HepG2 (cell line): ENCODE measurements at regions not wholly inside any gene's neighbourhood (a gene's known extent, or its start where the extent isn't known, plus 50 kb on each side); places are given as distances from the start of the nearest gene placed in this dataset.

Source experiments
- ATAC-seq: fragments of 200-7000 bp; cut with Tn5 transposase; 3 replicates; pipeline ENCODE4 v1.9.1; 2020; ENCODE audit warnings: mild to moderate bottlenecking, moderate library complexity
- BruUV-seq: library from RNA; stranded (reverse); fragments of 400-500 nt; replicated peaks from 2 replicates; lab custom pipeline; 2021; lab: Mats Ljungman, UMichigan
- CTCF ChIA-PET: fragments of 300-600 bp; formaldehyde crosslinking; extraction: SDS; loops from one replicate; lab custom pipeline; 2021; ENCODE audit warnings: low total read pairs, inconsistent platforms, low intra/inter-chr PET ratio; lab: Yijun Ruan, JAX
- POLR2A ChIA-PET: fragments of 350-600 bp; sonication (Branson Sonifier 250); formaldehyde crosslinking; loops from one replicate; lab custom pipeline; 2020; ENCODE audit warnings: antibody characterized with exemption, inconsistent platforms; lab: Yijun Ruan, JAX
- DNase-seq: peaks from one replicate; pipeline ENCODE4 v3.0.0-alpha.2; 2015; ENCODE audit warnings: low spot score
- FAIRE-seq: peaks from 3 replicates; lab custom pipeline; 2011; peaks lifted over from hg19 to GRCh38; lab: Jason Lieb, UNC
- H2AFZ ChIP-seq: one replicate; pipeline ENCODE4 v1.6.1; 2011; ENCODE audit warnings: low read length, inconsistent platforms
- H3K27ac ChIP-seq: fragments of 300-600 bp; 3 replicates; pipeline ENCODE4 v1.8.0; 2011; ENCODE audit warnings: mixed run types, mild to moderate bottlenecking, mixed read lengths, low read length, inconsistent platforms; ENCODE audit not compliant: insufficient read depth; ENCODE audit errors: extremely low read length
- H3K27me3 ChIP-seq, 2 experiments: fragments of 200-600 bp in 1 of 2; 2 replicates in 1 of 2; 3 replicates in 1 of 2; pipeline versions ENCODE4 v1.6.0 to v1.8.0; 2011; ENCODE audit warnings: low read length in 2 of 2, mild to moderate bottlenecking in 2 of 2, moderate library complexity in 2 of 2, inconsistent platforms in 1 of 2; ENCODE audit not compliant: insufficient read depth in 2 of 2, control insufficient read depth in 1 of 2
- H3K36me3 ChIP-seq, 2 experiments: fragments of 200-600 bp in 1 of 2; replicated peaks in 1 of 2; 2 replicates in 1 of 2; 3 replicates in 1 of 2; pipeline versions ENCODE4 v1.5.1 to v1.8.0; 2011; ENCODE audit warnings: low read length in 2 of 2, inconsistent platforms in 1 of 2; ENCODE audit not compliant: insufficient read depth in 2 of 2, control insufficient read depth in 1 of 2
- H3K4me1 ChIP-seq: 2 replicates; pipeline ENCODE4 v1.5.1; 2012; ENCODE audit warnings: low read length, inconsistent platforms; ENCODE audit not compliant: insufficient read depth
- H3K4me2 ChIP-seq: 2 replicates; pipeline ENCODE4 v1.6.0; 2011; ENCODE audit warnings: low read depth, low read length, inconsistent platforms
- H3K4me3 ChIP-seq, 3 experiments: fragments of 200-600 bp in 1 of 3; sonication (generic), shearing (Covaris generic) in 1 of 3; replicated peaks in 1 of 3; 2 replicates each; pipeline ENCODE4 v1.5.1; 2011 to 2016; ENCODE audit warnings: low read length in 3 of 3, inconsistent platforms in 2 of 3, low read depth in 2 of 3, mild to moderate bottlenecking in 2 of 3, control low read depth in 1 of 3, mixed read lengths in 1 of 3; ENCODE audit not compliant: insufficient read depth in 1 of 3
- H3K79me2 ChIP-seq: one replicate; pipeline ENCODE4 v1.6.1; 2011; ENCODE audit warnings: low read length, inconsistent platforms; ENCODE audit not compliant: insufficient read depth
- H3K9ac ChIP-seq: 2 replicates; pipeline ENCODE4 v1.6.0; 2011; ENCODE audit warnings: mild to moderate bottlenecking, low read depth, low read length, inconsistent platforms; ENCODE audit not compliant: insufficient read depth
- H3K9me3 ChIP-seq: 2 replicates; pipeline ENCODE4 v1.5.1; 2012; ENCODE audit warnings: mild to moderate bottlenecking, low read length
- H4K20me1 ChIP-seq: 2 replicates; pipeline ENCODE4 v1.6.0; 2011; ENCODE audit warnings: inconsistent platforms, mild to moderate bottlenecking, low read length, moderate library complexity; ENCODE audit not compliant: insufficient read depth
- ATM ChIP-seq: fragments of 450-650 bp; IDR thresholded peaks from 2 replicates; pipeline ENCODE4 v1.7.1; 2017; ENCODE audit warnings: mild to moderate bottlenecking, borderline replicate concordance
- CEBPG ChIP-seq: IDR thresholded peaks from 2 replicates; pipeline ENCODE4 v1.6.1; 2016
- HOXA5 ChIP-seq: sonication (generic); formaldehyde crosslinking; IDR thresholded peaks from 2 replicates; pipeline ENCODE4 v1.4.0; 2020; ENCODE audit warnings: missing genetic modification reagents
- REXO4 ChIP-seq: sonication (generic); formaldehyde crosslinking; IDR thresholded peaks from 2 replicates; pipeline ENCODE4 v1.8.0; 2022; ENCODE audit warnings: missing genetic modification reagents, mild to moderate bottlenecking, borderline replicate concordance
- ZBTB21 ChIP-seq: sonication (generic); formaldehyde crosslinking; IDR thresholded peaks from 2 replicates; pipeline ENCODE4 v1.4.0; 2020; ENCODE audit warnings: missing genetic modification reagents
- ZNF124 ChIP-seq: sonication (generic); formaldehyde crosslinking; IDR thresholded peaks from 2 replicates; pipeline ENCODE4 v1.4.0; 2020; ENCODE audit warnings: missing genetic modification reagents
- ZNF44 ChIP-seq: sonication (generic); formaldehyde crosslinking; IDR thresholded peaks from 2 replicates; pipeline ENCODE4 v1.5.1; 2020; ENCODE audit warnings: mild to moderate bottlenecking, missing genetic modification reagents
- WGBS: methylation state at CpG from one replicate; pipeline ENCODE4 v1.1.6; 2017; ENCODE audit warnings: low lambda C conversion rate; 5-methylcytosine and 5-hydroxymethylcytosine counted together
- in situ Hi-C: cut with HindIII; loops from 2 replicates; pipeline ENCODE4 v1.10.0; 2017; ENCODE audit warnings: low pct_unique_long_range_greater_than_20kb; ENCODE audit not compliant: extremely low pct_ligation_motif_present
- intact Hi-C: fragments of 100-400 bp; cut with micrococcal nuclease; formaldehyde crosslinking; loops from one replicate; pipeline ENCODE4 v1.10.0; 2022; ENCODE audit not compliant: unreplicated experiment
- TF ChIP-seq, protein P1 (sequence below): sonication (generic); formaldehyde crosslinking; IDR thresholded peaks from 2 replicates; pipeline ENCODE4 v1.4.0; 2020; ENCODE audit warnings: missing genetic modification reagents
- TF ChIP-seq, protein P2 (sequence below): sonication (generic); formaldehyde crosslinking; IDR thresholded peaks from 2 replicates; pipeline ENCODE4 v1.9.0; 2021; ENCODE audit warnings: missing genetic modification reagents, borderline replicate concordance
- TF ChIP-seq, protein P3 (sequence below): sonication (generic); formaldehyde crosslinking; IDR thresholded peaks from 2 replicates; pipeline ENCODE4 v1.8.1; 2023; ENCODE audit warnings: missing genetic modification reagents, mild to moderate bottlenecking, borderline replicate concordance
- TF ChIP-seq, protein P4 (sequence below): sonication (generic); formaldehyde crosslinking; IDR thresholded peaks from 2 replicates; pipeline ENCODE4 v1.4.0; 2020; ENCODE audit warnings: missing genetic modification reagents
- TF ChIP-seq, protein P5 (sequence below): IDR thresholded peaks from 2 replicates; pipeline ENCODE4 v1.6.1; 2016; ENCODE audit warnings: missing genetic modification reagents, missing compliant biosample characterization
- TF ChIP-seq, protein P6 (sequence below): sonication (generic); formaldehyde crosslinking; IDR thresholded peaks from 2 replicates; pipeline ENCODE4 v1.4.0; 2020; ENCODE audit warnings: missing genetic modification reagents, mild to moderate bottlenecking, borderline replicate concordance

DNA sequence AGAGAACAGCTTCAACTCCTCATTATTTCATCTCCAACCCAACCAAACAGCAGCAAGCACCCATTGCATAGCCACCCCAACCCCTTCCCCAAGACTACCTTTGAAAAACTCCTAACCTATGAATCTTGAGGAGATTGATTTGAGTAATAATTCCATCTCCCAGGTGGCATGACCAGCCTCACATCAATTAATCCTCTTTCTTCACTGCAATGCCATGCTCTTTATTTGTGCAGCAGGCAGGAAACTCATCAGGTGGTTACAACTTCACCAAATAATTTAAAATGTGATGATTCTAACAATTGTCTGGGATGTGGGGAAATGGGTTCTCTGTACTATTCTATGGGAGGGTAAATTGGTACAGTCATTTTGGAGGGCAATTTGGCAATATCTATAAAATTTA is 68.1 kb upstream of the POMGNT2 start:
- Histone ChIP-seq H3K36me3 (no peaks in the 10 kb centered on the region), H3K27ac (no peak overlapping the region), H3K9ac (no peak overlapping the region), H3K4me2 (no peak overlapping the region), H3K4me3 (no peak overlapping the region), H2AFZ (no peak overlapping the region), H3K79me2 (no peaks in the 10 kb centered on the region), H3K4me1 (peaks cover 9% of the 10 kb centered on the region), H4K20me1 (no peaks in the 10 kb centered on the region), H3K27me3 (peaks cover 1 to 9% of the 10 kb centered on the region in 2 experiments; a peak in 4 of 5 replicates), H3K9me3 (peaks cover 10% of the 10 kb centered on the region; the same call in 1 of the 2 replicates)
- BruUV-seq: no TSS peak
- TF ChIP-seq ZNF44 (peak; percentile 94; the same call in 1 of the 2 replicates), CEBPG (CRISPR knock-in tag) (no peak)
- DNase-seq (no peak), ATAC-seq (no peak), FAIRE-seq (no peak)
- CTCF ChIA-PET: no interaction called here
- POLR2A ChIA-PET: no interaction called here
- in situ Hi-C loops: no loop called here
- intact Hi-C loops: no loop called here

DNA sequence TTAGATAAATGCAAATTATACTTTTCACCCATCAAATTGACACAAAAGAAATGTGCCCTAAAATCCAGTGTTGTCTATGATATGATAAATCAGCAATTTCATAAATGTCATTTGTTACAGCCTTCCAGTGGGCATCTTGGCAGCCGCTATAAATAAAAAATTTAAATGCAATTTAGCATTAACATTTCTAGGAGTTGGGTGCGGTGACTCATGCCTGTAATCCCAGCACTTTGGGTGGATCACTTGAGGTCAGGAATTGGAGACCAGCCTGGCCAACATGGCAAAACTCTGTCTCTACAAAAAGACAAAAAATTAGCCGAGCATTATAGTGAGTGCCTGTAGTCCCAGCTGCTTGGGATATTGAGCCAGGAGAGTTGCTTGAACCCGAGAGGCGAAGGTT is 65.9 kb upstream of the POMGNT2 start:
- ChIA-PET CTCF (no interaction called here), POLR2A (no interaction called here)
- Histone ChIP-seq H3K27ac (no peak overlapping the region), H2AFZ (no peak overlapping the region), H4K20me1 (no peaks in the 10 kb centered on the region), H3K9me3 (peaks cover 14% of the 10 kb centered on the region), H3K4me1 (no peaks in the 10 kb centered on the region), H3K4me3 (no peak overlapping the region), H3K9ac (no peak overlapping the region), H3K4me2 (no peak overlapping the region), H3K36me3 (no peaks in the 10 kb centered on the region), H3K79me2 (no peaks in the 10 kb centered on the region), H3K27me3 (peaks cover 1 to 14% of the 10 kb centered on the region in 2 experiments; a peak in 3 of 5 replicates)
- FAIRE-seq (no peak), DNase-seq (no peak), ATAC-seq (no peak)
- in situ Hi-C loops: no loop called here
- no TSS peak for BruUV-seq
- intact Hi-C loops: no loop called here
- 30% methylated on average over 5 of the region's 5 CpGs for WGBS
- TF ChIP-seq, protein P1, sequence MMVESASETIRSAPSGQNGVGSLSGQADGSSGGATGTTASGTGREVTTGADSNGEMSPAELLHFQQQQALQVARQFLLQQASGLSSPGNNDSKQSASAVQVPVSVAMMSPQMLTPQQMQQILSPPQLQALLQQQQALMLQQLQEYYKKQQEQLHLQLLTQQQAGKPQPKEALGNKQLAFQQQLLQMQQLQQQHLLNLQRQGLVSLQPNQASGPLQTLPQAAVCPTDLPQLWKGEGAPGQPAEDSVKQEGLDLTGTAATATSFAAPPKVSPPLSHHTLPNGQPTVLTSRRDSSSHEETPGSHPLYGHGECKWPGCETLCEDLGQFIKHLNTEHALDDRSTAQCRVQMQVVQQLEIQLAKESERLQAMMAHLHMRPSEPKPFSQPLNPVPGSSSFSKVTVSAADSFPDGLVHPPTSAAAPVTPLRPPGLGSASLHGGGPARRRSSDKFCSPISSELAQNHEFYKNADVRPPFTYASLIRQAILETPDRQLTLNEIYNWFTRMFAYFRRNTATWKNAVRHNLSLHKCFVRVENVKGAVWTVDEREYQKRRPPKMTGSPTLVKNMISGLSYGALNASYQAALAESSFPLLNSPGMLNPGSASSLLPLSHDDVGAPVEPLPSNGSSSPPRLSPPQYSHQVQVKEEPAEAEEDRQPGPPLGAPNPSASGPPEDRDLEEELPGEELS (CRISPR knock-in tag): no peak
- TF ChIP-seq, protein P2, sequence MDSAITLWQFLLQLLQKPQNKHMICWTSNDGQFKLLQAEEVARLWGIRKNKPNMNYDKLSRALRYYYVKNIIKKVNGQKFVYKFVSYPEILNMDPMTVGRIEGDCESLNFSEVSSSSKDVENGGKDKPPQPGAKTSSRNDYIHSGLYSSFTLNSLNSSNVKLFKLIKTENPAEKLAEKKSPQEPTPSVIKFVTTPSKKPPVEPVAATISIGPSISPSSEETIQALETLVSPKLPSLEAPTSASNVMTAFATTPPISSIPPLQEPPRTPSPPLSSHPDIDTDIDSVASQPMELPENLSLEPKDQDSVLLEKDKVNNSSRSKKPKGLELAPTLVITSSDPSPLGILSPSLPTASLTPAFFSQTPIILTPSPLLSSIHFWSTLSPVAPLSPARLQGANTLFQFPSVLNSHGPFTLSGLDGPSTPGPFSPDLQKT (CRISPR knock-in tag): no peak
- TF ChIP-seq, protein P3, sequence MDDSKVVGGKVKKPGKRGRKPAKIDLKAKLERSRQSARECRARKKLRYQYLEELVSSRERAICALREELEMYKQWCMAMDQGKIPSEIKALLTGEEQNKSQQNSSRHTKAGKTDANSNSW (CRISPR knock-in tag): no peak
- TF ChIP-seq ZBTB21 (CRISPR knock-in tag): no peak
- TF ChIP-seq, protein P4, sequence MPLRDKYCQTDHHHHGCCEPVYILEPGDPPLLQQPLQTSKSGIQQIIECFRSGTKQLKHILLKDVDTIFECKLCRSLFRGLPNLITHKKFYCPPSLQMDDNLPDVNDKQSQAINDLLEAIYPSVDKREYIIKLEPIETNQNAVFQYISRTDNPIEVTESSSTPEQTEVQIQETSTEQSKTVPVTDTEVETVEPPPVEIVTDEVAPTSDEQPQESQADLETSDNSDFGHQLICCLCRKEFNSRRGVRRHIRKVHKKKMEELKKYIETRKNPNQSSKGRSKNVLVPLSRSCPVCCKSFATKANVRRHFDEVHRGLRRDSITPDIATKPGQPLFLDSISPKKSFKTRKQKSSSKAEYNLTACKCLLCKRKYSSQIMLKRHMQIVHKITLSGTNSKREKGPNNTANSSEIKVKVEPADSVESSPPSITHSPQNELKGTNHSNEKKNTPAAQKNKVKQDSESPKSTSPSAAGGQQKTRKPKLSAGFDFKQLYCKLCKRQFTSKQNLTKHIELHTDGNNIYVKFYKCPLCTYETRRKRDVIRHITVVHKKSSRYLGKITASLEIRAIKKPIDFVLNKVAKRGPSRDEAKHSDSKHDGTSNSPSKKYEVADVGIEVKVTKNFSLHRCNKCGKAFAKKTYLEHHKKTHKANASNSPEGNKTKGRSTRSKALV (CRISPR knock-in tag): no peak
- no peak for TF ChIP-seq ZNF124 (CRISPR knock-in tag)
- TF ChIP-seq HOXA5 (CRISPR knock-in tag): no peak
- TF ChIP-seq REXO4 (CRISPR knock-in tag): no peak
- TF ChIP-seq ATM: no peak
- TF ChIP-seq, protein P5, sequence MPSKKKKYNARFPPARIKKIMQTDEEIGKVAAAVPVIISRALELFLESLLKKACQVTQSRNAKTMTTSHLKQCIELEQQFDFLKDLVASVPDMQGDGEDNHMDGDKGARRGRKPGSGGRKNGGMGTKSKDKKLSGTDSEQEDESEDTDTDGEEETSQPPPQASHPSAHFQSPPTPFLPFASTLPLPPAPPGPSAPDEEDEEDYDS: no peak
- TF ChIP-seq, protein P6, sequence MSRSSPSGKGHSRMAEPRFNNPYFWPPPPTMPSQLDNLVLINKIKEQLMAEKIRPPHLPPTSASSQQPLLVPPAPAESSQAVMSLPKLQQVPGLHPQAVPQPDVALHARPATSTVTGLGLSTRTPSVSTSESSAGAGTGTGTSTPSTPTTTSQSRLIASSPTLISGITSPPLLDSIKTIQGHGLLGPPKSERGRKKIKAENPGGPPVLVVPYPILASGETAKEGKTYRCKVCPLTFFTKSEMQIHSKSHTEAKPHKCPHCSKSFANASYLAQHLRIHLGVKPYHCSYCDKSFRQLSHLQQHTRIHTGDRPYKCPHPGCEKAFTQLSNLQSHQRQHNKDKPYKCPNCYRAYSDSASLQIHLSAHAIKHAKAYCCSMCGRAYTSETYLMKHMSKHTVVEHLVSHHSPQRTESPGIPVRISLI (CRISPR knock-in tag): no peak
